Glomerular visceral epithelial cell (primary cell): ENCODE measurements at regions not wholly inside any gene's neighbourhood (a gene's known extent, or its start where the extent isn't known, plus 50 kb on each side); places are given as distances from the start of the nearest gene placed in this dataset.

ENCODE experiments used
- DNase-seq: peaks from one replicate; pipeline ENCODE4 v3.0.0-alpha.2; 2016; ENCODE audit errors: extremely low spot score

GRCh38 chr2:219692521-219692920 lies 65.1 kb downstream of the SLC4A3 start:
- no peak for DNase-seq

- no peak for DNase-seq
Measured at GRCh38 chr2:219695145-219695709, 67.8 kb downstream of the SLC4A3 start.

- no peak for DNase-seq
Measured at GRCh38 chr2:219697811-219698747, 70.6 kb downstream of the SLC4A3 start.

GRCh38 chr2:219698748-219699439 lies 71.5 kb downstream of the SLC4A3 start:
- no peak for DNase-seq

- DNase-seq, result no peak
Measured at GRCh38 chr2:219699440-219699821, 72.0 kb downstream of the SLC4A3 start.

GRCh38 chr2:219701847-219702634 lies 74.6 kb downstream of the SLC4A3 start:
- DNase-seq, result no peak

GRCh38 chr2:219702796-219703545 lies 75.5 kb downstream of the SLC4A3 start:
- DNase-seq, result no peak

GRCh38 chr2:219704878-219705277 lies 77.4 kb downstream of the SLC4A3 start:
- no peak for DNase-seq

- no peak for DNase-seq
Measured at GRCh38 chr2:219706823-219707281, 79.4 kb downstream of the SLC4A3 start.

- DNase-seq, result no peak
Measured at GRCh38 chr2:219707496-219708285, 80.3 kb downstream of the SLC4A3 start.

- DNase-seq, result no peak
Measured at GRCh38 chr2:219709331-219709761, 81.9 kb downstream of the SLC4A3 start.

- peak; percentile 19 for DNase-seq
Measured at GRCh38 chr2:219713110-219713509, 85.7 kb downstream of the SLC4A3 start.

GRCh38 chr2:219714681-219715400 lies 87.4 kb downstream of the SLC4A3 start:
- DNase-seq, result no peak

- no peak for DNase-seq
Measured at GRCh38 chr2:219718066-219718465, 90.6 kb downstream of the SLC4A3 start.

- DNase-seq, result no peak
Measured at GRCh38 chr2:219719521-219719920, 92.1 kb downstream of the SLC4A3 start.

- DNase-seq, result no peak
Measured at GRCh38 chr2:219720956-219721355, 93.5 kb downstream of the SLC4A3 start.

GRCh38 chr2:219722276-219722879 lies 94.9 kb downstream of the SLC4A3 start:
- peak; percentile 89 for DNase-seq

- DNase-seq, result no peak
Measured at GRCh38 chr2:219723311-219723710, 95.9 kb downstream of the SLC4A3 start.

- no peak for DNase-seq
Measured at GRCh38 chr2:219724628-219725027, 97.2 kb downstream of the SLC4A3 start.
